ENCODE measurements at regions not wholly inside any gene's neighbourhood (a gene's known extent, or its start where the extent isn't known, plus 50 kb on each side); places are given as distances from the start of the nearest gene placed in this dataset.

DNA sequence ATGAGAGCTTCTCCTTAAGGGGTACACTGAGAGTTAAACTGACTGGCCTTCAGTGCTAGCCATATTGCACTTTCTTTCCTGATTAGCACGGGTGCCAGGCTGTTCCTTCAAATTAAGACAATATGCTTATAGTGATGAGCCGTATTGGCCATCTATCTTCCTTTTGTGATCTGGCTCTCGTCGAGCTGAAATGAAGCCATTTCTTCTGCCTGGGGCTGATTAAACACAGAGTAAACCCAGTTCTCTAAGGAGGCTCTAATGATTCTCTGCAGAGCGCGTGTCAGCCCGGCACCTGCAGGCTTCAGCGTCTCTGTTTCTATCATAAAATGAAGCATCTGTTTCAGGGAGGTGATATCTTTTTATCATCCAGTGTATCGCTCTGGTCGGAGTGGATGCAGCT is 107.5 kb upstream of the NR2F2 start (continued):
- TF ChIP-seq RAD21 (CRISPR knock-in tag; IDR thresholded peaks at IDR 0.05) (no peak), ZFP36L2 (CRISPR knock-in tag; IDR thresholded peaks at IDR 0.05) (no peak), RXRB (CRISPR knock-in tag; IDR thresholded peaks at IDR 0.05; ENCODE audit: borderline replicate concordance) (no peak), SALL2 (CRISPR knock-in tag; IDR thresholded peaks at IDR 0.05) (no peak), ZNF678 (CRISPR knock-in tag; IDR thresholded peaks at IDR 0.05) (no peak), NFIB (CRISPR knock-in tag; IDR thresholded peaks at IDR 0.05; ENCODE audit: borderline replicate concordance) (no peak), NR1H2 (CRISPR knock-in tag; IDR thresholded peaks at IDR 0.05; ENCODE audit: borderline replicate concordance, low read depth) (no peak)
- TF ChIP-seq, protein P1, sequence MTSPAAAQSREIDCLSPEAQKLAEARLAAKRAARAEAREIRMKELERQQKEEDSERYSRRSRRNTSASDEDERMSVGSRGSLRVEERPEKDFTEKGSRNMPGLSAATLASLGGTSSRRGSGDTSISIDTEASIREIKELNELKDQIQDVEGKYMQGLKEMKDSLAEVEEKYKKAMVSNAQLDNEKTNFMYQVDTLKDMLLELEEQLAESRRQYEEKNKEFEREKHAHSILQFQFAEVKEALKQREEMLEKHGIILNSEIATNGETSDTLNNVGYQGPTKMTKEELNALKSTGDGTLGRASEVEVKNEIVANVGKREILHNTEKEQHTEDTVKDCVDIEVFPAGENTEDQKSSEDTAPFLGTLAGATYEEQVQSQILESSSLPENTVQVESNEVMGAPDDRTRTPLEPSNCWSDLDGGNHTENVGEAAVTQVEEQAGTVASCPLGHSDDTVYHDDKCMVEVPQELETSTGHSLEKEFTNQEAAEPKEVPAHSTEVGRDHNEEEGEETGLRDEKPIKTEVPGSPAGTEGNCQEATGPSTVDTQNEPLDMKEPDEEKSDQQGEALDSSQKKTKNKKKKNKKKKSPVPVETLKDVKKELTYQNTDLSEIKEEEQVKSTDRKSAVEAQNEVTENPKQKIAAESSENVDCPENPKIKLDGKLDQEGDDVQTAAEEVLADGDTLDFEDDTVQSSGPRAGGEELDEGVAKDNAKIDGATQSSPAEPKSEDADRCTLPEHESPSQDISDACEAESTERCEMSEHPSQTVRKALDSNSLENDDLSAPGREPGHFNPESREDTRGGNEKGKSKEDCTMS (CRISPR knock-in tag; conservative IDR thresholded peaks at IDR 0.05) = no peak

DNA sequence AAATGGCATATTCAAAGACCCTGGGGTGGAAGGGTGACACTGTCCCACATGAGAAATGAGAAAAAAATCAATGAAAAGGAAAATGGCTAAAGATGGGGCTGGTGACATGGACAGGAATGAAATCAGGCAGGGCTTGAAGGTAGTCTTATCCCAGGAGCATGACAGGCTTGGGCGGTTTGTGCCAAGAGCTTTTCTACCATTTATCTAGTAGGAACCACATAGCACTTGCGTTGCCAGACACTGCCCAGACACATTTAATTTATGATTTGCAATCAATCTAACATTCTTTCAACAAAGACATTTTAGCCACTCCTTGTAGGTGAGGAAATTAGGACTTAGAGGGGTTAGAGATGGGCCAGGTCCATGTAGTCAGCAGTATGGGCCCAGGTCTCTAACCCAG is 106.6 kb upstream of the NR2F2 start:
- no peak for DNase-seq (ENCODE audit: low spot score)
- Histone ChIP-seq H3K4me2 (ENCODE audit: low read depth, low read length) (no peak overlapping the region), H3K27me3 (ENCODE audit: control insufficient read depth in 1 of 2, insufficient read depth in 2 of 2, low read length in 2 of 2) (no peaks in the 10 kb centered on the region), H2AFZ (ENCODE audit: low read length) (no peak overlapping the region), H3K4me3 (replicated peaks in 1 of 3; ENCODE audit: insufficient read depth in 1 of 3, low read depth in 2 of 3, low read length in 3 of 3) (no peak overlapping the region), H3K27ac (ENCODE audit: extremely low read length, insufficient read depth, low read length) (no peak overlapping the region), H3K79me2 (ENCODE audit: insufficient read depth, low read length) (no peaks in the 10 kb centered on the region), H3K9me3 (ENCODE audit: low read length) (no peaks in the 10 kb centered on the region), H3K4me1 (ENCODE audit: insufficient read depth, low read length) (peaks cover 30% of the 10 kb centered on the region), H3K36me3 (replicated peaks in 1 of 2; ENCODE audit: control insufficient read depth in 1 of 2, insufficient read depth in 2 of 2, low read length in 2 of 2) (no peaks in the 10 kb centered on the region), H3K9ac (ENCODE audit: insufficient read depth, low read depth, low read length) (no peak overlapping the region), H4K20me1 (ENCODE audit: insufficient read depth, low read length) (no peaks in the 10 kb centered on the region)
- FAIRE-seq = no peak
- no TSS peak for BruUV-seq (replicated peaks)
- no peak for ATAC-seq
- CTCF ChIA-PET (ENCODE audit: low intra/inter-chr PET ratio, low total read pairs) = no interaction called here
- intact Hi-C loops (cut with micrococcal nuclease; ENCODE audit: unreplicated experiment) (no loop called here), in situ Hi-C loops (cut with HindIII; ENCODE audit: extremely low pct_ligation_motif_present, low pct_unique_long_range_greater_than_20kb) (no loop called here)
- WGBS (ENCODE audit: low lambda C conversion rate) = 92% methylated on average over 2 of the region's 2 CpGs
- POLR2A ChIA-PET = no interaction called here
- TF ChIP-seq NCOA1 (CRISPR knock-in tag; IDR thresholded peaks at IDR 0.05) = no peak
- TF ChIP-seq SSRP1 (CRISPR knock-in tag; IDR thresholded peaks at IDR 0.05) = no peak
- TF ChIP-seq THAP11 (CRISPR knock-in tag; IDR thresholded peaks at IDR 0.05) = no peak
- no peak for TF ChIP-seq ZNF264 (CRISPR knock-in tag; IDR thresholded peaks at IDR 0.05)
- TF ChIP-seq, protein P2, sequence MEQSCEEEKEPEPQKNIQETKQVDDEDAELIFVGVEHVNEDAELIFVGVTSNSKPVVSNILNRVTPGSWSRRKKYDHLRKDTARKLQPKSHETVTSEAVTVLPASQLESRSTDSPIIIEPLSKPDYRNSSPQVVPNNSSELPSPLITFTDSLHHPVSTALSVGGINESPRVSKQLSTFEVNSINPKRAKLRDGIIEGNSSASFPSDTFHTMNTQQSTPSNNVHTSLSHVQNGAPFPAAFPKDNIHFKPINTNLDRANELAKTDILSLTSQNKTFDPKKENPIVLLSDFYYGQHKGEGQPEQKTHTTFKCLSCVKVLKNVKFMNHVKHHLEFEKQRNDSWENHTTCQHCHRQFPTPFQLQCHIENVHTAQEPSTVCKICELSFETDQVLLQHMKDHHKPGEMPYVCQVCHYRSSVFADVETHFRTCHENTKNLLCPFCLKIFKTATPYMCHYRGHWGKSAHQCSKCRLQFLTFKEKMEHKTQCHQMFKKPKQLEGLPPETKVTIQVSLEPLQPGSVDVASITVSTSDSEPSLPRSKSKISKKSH (CRISPR knock-in tag; IDR thresholded peaks at IDR 0.05; ENCODE audit: borderline replicate concordance) = no peak
- TF ChIP-seq, protein P3, sequence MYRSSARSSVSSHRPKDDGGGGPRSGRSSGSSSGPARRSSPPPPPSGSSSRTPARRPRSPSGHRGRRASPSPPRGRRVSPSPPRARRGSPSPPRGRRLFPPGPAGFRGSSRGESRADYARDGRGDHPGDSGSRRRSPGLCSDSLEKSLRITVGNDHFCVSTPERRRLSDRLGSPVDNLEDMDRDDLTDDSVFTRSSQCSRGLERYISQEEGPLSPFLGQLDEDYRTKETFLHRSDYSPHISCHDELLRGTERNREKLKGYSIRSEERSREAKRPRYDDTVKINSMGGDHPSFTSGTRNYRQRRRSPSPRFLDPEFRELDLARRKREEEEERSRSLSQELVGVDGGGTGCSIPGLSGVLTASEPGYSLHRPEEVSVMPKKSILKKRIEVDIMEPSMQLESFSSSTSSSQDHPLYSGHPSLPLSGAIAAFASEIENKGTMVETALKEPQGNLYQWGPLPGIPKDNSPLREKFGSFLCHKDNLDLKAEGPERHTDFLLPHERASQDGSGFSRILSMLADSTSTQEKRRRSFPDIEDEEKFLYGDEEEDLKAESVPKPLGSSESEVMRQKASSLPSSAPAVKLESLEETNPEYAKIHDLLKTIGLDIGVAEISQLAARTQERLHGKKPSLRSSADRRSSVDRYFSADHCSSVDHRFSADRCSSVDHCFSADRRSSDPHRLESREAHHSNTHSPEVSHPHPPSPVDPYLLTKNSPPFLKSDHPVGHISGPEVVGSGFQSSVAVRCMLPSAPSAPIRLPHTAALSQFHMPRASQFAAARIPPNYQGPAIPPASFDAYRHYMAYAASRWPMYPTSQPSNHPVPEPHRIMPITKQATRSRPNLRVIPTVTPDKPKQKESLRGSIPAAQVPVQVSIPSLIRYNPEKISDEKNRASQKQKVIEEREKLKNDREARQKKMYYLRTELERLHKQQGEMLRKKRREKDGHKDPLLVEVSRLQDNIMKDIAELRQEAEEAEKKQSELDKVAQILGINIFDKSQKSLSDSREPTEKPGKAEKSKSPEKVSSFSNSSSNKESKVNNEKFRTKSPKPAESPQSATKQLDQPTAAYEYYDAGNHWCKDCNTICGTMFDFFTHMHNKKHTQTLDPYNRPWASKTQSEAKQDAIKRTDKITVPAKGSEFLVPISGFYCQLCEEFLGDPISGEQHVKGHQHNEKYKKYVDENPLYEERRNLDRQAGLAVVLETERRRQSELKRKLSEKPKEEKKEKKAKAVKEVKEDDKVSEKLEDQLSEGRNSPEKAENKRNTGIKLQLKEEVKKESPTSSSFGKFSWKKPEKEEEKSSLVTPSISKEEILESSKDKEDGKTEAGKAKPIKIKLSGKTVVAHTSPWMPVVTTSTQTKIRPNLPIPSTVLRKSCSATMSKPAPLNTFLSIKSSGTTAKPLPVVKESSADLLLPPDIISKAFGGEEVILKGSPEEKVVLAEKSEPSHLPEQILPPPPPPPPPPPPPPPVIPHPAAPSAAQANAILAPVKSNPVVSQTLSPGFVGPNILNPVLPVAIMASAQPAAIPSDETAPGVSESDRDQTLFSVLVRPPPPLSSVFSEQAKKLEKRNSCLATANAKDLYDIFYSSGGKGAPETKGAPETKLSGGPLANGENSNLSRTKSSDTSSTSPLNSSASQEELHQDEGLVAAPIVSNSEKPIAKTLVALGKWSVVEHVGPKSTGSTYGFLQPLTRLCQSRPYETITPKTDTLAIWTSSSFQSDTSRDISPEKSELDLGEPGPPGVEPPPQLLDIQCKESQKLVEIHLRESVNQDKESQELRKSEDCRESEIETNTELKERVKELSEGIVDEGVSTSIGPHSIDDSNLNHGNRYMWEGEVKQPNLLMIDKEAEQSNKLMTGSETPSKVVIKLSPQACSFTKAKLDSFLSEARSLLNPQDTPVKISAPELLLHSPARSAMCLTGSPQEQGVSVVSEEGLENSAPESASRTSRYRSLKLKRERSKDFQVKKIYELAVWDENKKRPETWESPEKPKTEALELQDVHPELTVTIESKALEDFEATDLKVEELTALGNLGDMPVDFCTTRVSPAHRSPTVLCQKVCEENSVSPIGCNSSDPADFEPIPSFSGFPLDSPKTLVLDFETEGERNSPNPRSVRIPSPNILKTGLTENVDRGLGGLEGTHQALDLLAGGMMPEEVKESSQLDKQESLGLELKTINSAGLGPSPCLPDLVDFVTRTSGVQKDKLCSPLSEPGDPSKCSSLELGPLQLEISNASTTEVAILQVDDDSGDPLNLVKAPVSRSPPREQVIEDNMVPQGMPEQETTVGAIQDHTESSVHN (CRISPR knock-in tag; IDR thresholded peaks at IDR 0.05) = no peak
